Islet precursor cell (in vitro differentiated cells): ENCODE measurements at regions not wholly inside any gene's neighbourhood (a gene's known extent, or its start where the extent isn't known, plus 50 kb on each side); places are given as distances from the start of the nearest gene placed in this dataset.

Source experiments
- DNase-seq: peaks from one replicate; pipeline ENCODE4 v3.0.0-alpha.2; 2018

DNA sequence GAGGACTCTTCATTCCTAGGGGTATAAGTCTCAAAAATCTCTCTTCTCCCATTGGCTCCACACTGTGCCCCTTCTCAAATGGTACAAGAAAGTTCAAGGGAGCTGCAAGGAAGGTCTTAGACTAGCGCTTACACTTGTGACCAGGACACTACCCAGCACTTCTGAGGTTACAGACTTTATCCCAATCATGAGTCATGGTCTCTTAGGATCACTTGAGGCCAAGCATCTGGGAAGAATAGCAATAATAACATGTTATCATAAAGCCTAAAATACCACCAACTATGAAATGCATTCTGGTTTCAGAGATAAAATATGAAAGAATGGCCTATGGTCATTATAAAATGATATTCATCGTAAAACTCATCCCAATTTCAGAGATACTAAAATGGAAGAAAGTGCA, 309.9 kb upstream of the PKDCC start:
- no peak for DNase-seq

DNA sequence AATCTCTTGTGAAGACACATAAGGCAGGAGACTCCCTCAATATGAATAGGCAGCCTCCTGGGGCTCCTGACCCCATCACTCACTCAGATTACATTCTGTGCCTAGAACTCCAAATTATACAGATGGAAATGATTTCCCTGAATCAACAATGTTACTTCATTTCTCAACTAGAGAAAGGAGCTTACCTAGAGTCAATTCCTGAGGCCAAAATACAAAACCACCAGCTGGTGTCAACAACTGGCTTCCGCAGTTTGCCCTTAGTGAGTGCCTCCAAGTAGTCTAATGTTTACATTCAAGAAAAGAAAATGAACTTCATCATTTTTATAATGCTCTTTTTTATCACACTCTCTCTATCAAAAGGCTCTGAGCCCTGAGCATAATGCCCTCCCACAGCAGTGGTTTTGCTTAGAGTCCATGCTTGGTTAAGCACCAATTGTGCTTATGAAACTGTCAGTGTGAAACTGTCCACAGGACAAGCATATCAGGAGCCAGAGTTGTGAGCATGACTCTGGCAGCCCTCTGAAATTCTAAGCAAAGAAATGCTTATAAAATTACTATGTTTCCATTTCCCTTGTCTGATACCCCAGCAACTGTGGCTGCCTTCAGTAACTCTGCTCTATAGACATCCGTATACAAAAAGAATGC, 305.7 kb upstream of the PKDCC start:
- DNase-seq: no peak

DNA sequence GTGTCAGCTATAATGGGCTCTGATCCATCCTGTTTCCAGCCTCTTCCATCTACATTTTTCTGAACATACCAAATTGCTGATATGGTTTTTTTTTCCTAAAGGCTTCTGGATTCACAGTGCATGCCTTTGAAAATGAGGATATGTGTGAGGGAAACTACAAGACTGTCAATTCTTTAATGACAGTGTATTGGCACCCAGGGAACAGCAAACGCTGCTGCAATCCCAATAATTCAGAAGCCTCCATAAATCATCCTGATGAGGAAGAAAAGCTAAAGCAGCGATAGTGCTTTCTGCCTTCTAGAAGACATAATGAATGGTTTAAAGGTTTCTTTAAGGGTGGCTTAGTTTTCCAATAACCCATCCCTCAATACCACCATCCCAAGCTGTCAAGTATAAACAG, 304.5 kb upstream of the PKDCC start:
- DNase-seq: no peak

DNA sequence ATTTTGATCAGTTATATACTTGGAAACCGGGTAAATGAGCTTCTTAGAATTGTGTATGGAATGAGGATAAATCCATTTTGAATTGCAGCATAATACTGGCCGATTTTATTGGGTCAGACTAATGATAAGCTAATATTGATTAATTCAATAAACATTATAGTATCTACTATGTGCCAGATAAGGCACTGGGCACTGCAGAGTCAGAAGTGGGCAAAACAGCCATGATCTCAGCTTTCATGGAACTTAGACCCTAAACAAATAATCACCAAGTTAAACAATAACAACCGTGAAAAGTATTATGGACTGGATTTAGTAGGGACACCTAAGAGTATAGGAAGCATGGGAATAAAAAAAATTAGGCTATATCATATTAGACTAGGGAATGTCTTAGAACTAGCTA, 297.0 kb upstream of the PKDCC start:
- no peak for DNase-seq

DNA sequence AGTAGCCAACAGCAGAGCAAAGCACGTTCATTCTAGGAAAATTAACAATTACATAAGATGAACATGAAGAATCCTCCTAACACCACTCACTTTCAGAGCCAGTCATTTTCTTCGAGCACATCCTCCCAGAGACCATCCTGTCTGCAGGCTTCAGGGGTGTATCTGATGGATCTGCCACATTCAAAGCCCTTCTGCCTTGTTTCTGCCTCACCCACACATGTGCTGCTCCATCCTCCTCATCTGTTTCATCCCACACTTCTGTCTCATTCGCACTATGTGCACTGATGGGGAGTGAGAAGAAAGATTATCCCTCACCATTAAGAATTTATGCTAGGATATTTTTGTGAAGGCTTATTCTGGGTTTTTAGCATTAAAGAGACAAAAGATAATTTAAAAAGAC, 287.9 kb upstream of the PKDCC start:
- no peak for DNase-seq

DNA sequence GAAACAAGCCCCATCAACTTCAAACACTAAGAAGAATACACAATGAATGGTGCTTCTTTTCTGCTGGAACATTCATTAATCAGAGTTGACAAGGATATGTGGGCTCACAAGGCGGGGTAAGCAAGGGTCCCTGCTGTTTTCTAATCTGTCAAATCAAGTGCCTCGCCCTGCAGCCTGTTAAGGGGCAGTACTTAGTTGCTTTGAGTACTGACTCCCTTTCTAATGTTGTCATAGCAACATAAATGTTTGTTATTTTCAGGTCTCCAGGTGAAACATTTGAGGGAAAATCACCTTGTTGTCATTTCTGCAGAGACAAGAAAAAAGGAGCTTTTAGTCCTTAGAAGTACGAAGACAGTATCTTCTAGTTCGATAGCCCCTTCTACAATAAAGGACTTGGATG, 284.7 kb upstream of the PKDCC start:
- DNase-seq: no peak

DNA sequence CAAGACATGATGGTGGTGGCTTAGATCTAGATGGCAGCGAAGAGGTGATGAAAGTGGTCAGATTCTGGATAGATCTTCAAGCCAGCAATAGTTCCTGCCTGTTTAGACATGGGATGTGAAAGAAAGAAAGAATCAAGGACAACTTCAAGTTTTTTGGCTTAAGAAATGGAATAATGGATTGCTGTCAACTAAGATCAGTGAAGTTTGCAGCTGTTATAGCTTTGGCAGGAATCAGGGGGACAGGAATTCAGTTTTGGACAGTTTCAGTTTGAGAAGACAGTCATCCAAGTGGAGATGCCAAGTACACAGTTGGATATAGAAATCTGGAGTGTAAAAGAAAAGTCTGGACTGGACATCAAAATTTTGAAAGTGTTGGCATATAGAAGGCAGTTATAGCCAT, 283.7 kb upstream of the PKDCC start:
- DNase-seq: no peak

DNA sequence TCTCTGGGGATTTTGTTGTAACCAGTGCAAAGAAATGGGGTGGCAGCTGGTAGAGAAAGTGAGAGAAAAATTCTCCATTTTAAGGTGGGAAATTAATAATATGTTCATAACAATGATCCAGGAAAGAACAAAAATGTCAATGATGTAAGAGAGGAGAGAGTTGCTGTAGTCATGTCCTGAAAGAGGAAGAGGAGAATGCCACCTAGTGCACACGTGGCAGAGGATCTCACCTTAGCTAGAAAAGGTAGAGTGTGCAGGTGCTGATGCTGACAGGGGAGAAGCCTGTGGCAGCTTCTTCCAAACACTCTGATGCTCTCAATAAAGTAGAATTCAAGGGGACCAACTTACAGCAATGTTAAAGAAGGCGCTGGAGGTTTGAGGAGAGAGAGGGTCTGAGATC, 282.9 kb upstream of the PKDCC start:
- DNase-seq: no peak

DNA sequence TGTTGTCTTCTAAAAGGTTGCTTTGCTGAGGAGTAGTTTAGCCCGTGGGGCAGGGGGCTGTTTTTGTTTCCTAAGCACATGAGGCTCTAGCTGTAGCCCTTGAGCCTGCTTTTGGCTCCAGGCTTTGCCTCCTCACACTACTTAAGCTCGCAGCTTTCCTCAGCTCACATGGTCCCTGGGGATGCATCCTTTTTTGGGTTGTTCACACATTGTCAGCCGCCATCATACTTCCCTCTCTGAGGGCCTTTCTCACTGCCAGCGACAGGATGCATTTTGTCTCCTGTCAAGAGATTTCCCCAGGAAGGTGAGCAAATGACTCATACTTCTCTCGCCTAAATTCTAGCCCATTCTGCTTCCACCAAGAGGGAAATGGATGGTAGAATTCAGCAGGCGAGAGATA, 279.5 kb upstream of the PKDCC start:
- DNase-seq: no peak

DNA sequence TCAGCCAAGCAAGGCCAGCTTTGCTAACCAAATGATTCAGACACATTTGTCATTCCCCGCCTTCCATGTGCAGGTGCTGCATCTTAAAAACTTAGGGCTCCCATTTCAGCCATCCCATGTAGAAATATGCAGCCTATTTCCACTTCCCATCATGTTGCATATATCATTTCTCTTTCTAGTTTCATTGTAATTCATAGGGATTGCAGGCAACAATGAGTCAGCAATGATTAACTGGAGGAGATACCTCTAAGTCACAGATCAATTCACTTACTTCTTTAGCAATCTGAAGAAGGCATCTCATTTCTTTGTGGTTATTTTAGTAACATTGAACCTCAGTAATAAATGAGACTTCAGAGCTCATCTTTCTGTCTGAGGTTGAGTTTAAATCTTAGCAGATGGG, 276.1 kb upstream of the PKDCC start:
- DNase-seq: no peak

DNA sequence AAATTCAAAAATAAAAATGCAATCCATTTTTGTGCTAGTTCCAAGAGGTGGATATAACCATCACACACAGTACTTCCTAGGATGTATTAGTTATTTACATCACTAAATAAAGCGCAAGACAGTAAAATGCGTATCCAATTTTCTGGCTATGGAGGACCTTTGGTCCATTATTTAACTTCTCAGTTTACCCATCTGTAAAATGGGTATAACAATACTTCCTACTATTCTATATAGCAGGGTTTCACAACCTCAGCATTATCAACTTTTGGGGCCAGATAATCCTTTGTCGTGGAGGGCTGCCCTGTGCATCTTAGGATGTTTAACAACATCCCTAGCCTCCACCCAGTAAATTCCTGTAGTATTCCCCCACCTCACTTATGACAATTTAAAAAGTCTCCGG, 275.1 kb upstream of the PKDCC start:
- DNase-seq: no peak

DNA sequence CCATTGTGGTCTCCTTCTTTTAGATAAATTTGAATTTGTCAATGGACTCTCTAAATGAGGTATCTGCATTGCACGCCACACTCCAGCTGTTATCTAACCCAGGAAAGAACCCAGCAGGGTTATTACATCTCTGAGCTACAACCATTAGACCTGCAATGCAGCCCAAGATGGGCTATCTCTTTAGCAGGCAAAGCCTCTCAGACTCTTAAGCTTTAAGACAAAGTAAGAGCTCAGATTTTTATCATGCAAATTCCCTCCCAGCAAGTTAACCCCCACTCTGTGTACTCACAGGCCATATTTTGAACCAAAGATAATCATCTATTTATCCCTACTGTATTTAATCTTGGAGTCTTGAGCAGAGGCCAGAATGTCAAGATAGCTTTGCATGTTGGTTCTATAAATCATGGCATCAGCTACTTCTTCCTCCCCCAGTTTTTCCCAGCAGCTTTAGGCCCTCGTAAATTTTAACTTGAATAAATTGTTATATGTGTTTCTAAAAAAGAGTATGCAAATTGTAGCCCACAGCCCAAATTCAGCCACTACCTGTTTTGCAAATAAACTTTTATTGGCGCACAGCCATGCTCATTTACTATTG, 273.7 kb upstream of the PKDCC start:
- no peak for DNase-seq

DNA sequence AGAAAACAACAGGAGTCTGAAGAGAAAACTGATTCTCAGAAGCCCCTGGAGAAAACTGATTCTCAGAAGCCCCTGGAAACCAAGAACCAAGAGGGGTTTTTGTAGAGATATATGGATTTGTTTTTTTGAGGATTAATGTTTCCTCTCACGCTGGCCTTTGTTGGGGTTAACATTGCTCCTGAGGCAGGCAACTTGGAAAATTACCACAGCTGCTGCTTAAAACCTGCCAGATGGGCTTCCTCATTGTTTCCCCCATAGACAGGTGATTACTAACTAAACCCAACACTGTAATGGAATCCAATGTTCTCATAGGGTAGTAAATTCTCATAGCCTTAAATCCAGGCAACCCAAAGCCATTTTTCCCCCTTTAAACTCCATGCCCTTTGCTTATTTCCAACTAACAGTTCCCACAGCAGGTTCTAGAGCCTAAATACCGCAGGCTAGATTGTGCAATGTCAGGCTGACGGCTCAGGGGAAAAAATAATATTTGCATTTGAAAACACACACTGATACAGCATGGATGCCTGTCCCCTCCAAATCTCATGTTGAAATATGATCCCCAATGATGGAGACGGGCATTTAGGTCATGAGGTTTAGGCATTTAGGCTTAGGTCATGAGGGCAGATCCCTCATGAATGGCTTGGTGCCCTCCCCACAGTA, 272.3 kb upstream of the PKDCC start:
- no peak for DNase-seq

DNA sequence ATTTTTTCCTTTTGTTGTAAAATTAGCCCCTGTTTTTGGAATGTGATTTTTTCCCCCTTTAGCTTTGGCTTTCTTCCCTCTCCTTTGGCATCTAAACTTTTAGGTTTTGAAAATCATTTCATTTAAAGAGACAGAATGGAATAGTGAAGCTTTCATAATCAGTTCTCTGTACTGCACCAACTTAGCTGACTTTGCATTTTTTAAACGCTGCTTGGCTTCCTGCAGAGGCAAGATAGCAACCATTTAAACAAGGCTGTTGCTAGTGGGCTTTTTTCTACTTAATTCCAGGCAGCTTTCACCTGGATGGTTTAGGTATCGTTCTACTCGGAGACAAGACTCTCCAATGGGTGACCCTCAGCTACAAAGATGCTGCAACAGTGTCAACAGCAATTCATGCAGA, 267.9 kb upstream of the PKDCC start:
- DNase-seq: no peak

DNA sequence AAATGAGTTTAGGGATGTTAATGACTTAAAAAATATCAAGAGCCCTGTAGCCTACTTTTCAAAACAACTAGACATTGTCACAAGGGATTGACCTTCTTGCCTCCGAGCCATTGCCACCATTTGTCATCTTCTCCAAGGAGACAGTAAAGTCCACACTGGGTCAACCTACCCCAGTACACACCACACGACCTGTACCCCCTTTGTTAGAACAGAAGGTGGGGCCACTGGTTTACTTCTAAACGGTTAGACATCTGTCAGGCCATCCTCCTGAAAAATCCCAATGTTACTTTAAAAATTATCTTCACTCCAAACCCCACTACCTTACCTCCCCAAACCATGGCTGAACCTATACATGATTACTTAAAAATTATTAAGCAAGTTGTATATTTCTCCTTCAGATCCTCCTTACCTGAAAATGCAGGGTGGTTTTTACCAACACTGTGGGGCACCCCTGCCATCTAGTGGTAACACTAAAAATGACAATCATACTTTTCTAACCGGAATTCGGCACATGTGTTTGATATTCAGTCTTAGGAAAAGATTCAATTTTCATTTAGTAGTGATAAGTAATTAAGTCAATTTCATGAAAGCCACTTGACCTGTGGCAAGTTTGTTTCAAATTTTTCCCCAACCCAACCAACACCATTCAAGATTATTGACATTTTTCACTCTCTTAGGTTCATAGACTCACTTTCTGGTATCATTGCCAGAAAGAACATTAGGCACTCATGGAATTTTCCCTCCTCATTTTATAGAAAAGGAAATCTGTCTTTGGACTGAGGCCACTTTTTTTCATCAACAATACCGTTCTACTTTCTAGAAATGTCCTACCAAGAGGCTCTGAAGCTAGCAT, 265.3 kb upstream of the PKDCC start:
- no peak for DNase-seq

DNA sequence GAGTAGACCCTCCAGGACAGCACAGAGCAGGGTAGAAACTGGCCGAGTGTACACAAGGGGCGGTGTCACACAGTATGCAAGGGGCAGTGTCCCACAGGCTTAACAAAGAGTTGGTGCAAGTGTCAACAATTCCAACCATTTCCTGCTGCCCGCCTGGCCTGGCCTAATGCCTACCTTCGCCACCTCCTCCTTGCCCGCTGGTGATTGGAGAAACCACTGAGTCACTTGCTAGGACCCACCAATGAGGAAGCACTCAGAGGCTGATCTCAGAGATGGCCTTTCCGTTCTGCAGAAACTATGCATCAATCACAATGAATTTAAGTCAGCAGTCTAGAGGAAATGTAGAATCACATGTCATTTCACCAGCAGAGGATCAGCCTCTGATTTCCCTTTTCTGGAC, 263.3 kb upstream of the PKDCC start:
- no peak for DNase-seq

DNA sequence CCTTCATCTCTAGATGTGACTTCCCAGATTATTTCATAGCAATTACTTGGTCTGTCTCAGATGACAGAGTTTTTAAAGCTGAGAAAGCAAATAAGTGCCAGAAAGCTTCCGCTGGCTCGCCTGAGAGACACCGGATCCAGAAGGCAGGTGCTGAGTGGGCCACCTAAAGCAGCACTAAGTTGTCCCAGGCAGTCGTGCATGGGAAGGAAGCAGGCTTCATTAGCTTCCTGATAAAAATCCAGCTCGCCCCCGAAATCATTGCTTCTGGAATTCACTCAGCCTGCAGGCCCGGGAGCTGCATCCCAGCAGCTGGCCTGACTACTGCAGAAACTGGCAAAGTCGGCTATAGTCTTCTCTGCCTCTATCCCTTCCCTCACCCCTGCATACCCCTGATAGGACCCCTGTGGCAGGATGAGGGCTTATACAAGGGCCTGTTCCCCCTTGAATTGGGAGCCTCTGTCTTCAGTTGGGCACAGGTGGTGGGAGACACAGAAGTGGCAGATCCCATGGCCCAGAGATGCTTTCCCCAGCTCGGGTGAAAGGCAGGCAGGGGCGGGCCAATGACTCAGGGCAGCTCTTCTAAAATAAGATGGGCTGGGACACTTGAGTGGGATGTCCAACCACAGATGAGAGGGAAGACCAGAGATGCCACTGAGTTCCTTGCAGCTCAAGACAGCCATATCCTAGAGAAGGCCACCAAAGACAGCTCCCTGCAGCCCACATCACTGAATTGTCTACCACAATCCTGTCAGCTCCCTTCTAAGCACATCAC, 262.4 kb upstream of the PKDCC start:
- no peak for DNase-seq

DNA sequence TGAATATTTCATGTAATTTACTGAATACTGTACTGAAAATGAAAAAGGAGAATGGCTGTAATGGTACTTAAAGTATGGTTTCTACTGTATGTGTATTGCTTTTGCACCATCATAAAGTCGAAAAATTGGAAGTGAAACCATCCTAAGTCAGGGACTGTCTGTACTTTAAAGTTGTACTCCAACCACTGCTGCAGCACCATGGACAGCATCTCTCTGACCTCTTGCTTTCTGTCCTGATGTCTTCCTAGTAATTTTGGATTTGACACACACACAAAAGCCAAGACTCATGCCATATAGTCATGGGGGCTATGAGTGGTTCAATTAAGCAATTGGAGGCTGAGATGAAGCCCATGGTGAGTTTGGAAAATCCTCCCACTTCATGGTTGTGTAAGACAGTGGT, 256.3 kb upstream of the PKDCC start:
- peak; percentile 61 for DNase-seq

DNA sequence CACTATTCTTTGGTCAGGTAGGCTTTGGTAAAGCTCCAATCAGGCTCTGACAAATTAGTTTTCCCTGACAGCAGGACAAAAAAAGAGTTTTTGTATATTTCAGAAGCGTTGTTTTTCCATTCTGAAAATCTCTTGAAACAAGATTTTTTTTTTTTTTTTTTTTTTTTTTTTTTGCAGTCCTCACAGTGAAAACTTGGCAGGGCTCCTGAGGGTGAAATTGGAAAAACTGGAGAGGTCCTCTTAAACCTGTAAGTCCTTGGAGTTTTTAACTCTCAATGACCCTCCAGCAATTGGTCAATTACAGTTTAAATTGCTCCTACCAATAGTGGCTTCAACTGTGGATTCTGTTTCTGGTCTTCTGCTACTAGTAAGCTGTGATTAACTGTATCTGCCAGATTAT, 244.5 kb upstream of the PKDCC start:
- DNase-seq: no peak

DNA sequence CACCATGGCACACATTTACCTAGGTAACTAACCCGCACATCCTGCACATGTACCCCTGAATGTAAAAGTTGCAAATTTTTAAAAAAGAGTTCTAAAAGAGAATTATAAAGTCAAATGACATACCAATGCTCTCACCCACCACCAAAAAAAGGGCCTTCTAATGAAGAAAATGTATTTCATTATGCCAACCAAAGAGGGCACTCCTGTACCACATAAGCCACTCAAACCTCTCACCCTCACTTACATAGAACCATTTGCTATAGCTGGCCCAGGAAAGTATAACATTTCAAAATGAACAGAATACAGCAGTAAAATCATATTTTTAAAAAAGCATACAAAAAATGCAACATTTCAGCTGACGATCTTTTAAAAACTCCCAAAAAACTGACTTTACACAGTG, 241.5 kb upstream of the PKDCC start:
- DNase-seq: no peak

DNA sequence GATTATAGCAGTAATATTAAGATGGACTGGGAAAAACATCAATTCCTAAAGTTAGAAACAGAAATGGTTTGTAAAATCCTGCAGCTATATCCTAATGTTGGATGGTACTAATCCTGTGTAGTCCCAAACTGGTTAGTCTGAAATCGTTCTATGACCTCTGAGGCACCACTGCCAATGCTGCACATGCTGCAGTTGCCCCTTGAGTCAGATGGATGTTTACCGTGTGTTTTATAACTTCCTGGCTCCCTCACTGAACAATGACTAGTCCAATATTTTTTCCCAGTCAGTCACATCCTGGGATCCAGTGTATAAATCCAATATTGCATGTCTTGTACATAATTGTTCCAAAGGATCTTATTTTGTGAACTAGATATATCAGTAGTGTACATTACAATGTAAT, 226.7 kb upstream of the PKDCC start:
- no peak for DNase-seq

DNA sequence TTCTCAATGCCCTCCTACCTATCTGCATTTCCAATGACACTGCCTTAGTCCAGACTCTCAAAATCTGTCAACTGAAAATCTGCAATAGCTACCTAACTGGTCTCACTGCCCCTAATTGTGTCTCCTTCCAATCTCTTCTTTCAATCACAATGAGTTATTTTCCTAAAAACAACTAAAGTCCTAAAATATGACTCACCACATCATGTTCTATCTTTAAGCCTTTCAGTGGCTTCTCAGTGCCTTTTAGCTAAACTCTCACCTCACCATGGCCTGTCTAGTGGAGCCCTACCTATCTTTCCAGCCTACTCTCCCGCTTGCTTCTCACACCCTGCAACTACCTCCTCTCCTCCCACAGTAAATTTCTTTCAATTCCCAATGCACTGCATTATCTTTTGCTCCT, 220.9 kb upstream of the PKDCC start:
- no peak for DNase-seq

DNA sequence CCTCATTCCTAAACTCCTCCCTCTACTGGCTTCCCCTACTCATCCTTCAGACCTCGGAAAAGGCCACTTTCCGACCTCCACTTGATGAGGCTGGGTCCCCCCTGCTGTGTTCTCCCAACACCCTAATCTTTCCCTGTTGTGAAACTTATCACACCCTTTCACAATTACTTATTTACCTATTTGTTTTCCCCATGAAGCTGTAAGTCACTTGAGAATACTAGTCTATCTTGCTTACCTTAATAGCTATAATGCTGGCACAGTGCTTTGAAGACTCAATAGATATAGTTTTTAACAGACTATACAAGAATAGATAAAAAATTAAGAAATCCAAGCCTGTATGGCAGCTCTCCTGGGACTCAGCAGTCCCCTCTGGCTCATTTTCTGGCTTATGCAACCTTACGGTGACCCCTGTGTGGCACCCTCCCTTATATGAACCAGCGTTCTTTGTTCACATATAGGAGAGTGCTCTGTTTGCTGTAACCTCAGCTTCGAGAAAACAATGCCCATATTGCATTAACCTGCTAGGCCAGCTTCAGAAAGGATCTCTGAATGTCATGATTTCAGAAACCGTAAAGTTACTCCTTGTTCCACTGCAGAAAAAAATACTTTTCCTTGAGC, 220.4 kb upstream of the PKDCC start:
- no peak for DNase-seq
